SHP77 treated with DMSO at 0.1 percent for 48 hours (cell line): ENCODE measurements at regions not wholly inside any gene's neighbourhood (a gene's known extent, or its start where the extent isn't known, plus 50 kb on each side); places are given as distances from the start of the nearest gene placed in this dataset.
A peak's percentile ranks its signal among the peaks of the same experiment; 100 is the strongest.

ENCODE experiments used
- DNase-seq: peaks from one replicate; lab custom pipeline; 2025; lab: John Stamatoyannopoulos, UW

DNA sequence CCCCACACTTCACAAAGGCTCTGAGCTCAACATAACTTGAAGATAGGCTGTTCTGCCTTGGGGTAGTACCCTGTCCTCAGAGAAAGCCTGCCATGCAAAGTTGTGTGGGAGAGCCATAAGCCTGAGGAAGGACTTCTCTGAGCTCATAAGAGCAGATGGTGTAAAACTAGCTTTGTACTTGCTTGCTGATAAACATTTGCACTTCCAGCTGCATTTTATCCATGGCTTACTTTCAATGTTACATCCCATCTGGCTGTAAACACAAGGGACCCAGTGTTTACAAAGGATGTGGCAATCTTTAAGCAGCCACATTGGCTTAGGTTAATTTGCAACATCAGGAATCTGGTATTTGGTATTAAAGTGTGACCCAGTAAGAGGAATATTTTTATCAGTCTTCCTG is 258.1 kb downstream of the IPO8 start:
- DNase-seq = no peak

DNA sequence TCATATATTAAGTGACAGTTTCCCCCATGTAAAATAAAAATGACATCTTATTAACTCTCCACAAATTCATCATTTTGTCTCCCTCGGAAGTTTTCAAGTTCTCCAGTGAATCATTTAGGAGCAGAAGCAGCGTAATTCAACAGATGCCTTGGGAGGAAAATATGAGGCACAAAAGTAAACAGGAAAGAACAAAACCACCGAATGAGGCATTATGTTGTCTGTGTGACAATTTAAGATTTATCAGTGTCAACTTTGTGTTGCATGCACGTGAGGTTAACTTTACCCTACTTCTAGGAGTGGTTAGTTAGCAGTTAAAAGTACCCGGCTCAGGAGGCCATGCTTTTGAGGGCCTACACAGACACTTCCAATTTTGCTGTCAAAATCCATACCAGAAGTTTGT is 258.6 kb downstream of the IPO8 start:
- no peak for DNase-seq

GRCh38 chr12:30428098-30428497 is 267.6 kb downstream of the IPO8 start:
- no peak for DNase-seq

DNA sequence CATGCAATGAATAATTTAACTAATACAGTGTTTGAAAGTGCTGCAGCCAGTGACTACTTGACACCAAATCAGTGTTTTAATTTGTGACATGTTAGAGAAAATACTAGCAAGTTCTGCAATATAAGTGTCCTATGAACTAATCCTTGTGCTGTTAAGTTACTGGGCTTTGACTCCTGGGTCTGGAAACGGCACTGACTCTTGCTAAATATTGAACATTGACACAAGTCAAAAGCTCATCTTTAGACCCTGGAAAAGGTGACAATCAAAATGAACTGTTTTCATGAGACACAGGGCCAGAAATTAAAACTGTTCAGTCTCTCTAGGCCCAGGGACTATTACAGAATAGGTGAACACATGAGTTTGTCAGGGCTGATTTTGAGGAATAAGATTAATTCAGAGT is 268.1 kb downstream of the IPO8 start:
- no peak for DNase-seq

- no peak for DNase-seq
Measured at GRCh38 chr12:30425445-30425844, 270.2 kb downstream of the IPO8 start.

- DNase-seq = no peak
Measured at GRCh38 chr12:30423330-30423729, 272.3 kb downstream of the IPO8 start.

DNA sequence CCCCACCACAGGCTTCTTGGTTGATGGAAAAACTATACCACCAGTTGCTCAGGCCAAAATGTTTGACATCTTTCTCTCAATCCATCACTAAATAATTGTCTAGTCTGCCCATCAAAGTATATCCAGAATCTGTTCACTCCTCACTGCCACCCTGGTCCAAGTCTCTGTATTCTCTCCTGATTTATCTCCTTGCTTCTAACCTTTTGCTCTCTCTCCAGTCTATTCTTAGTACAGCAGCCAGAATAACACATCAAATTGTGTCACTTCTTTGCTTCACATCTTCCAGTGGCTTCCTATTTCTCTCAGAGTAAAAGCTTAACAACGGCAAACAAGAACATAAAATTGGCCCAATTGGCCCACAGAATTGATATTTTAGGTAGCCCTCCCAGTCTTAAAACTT is 272.8 kb downstream of the IPO8 start:
- DNase-seq = no peak

DNA sequence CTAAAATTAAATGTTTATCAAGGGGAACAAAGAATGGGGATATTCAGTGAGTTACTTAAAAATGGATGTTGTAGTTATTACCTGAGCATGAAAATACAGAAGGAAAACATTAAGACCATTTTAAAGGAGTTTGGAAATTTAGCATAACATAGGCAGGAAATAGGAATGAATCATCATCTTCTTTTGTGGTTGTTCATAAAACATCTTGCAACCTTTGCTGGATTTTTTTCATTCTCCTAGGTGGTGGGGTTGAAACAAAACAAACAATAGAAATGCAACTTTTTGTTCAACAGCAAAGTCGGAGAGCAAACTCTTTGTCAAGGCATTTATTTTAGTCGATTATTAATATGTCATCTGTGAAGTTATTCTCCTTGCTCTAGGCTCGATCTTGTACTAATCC is 275.1 kb downstream of the IPO8 start:
- no peak for DNase-seq

DNA sequence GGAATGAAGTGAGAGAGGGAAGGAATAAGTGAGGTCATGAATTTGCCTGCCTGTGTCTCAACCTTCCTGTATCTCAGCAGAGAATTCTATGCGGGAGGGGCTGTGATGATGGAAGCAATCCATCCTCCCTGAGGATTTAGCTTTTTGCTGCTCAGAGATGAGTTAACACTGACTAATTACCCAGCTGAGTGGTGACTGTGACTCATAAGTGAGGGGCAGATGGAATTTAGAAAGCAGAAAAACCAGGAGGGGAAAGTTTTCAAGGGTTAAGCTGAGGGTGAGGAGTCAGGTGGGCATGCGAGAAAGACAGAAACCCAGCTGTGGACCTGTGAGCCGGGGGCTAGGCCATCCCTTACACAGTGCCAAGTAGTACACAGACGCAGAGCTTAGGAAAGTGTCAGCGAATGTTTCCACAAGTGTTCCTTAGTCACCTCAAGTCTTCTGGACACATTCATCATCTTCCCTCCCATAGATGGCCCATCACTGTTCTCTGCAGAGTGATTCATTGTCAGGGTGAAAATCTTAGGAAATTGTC is 277.9 kb downstream of the IPO8 start:
- DNase-seq = no peak

GRCh38 chr12:30416631-30417030 is 279.0 kb downstream of the IPO8 start:
- DNase-seq = no peak

DNA sequence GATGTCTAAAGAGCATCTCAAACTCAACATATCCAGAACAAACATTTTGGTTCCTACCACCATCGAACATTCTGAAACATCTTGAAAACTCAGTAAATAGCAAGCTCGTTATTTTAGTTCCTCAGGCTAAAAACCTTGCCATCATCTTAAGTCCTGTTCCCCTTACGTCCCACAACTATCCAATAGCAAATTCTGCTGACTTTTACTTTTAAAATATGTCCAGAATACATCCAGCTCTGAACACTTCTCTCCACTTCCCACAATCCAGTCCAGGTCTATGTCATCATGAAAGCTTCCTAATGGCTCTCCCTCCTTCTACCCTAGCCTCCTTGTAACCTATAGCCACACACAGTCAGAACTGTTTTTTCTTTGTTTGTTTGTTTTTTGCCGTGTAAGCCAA is 279.9 kb downstream of the IPO8 start:
- no peak for DNase-seq

DNA sequence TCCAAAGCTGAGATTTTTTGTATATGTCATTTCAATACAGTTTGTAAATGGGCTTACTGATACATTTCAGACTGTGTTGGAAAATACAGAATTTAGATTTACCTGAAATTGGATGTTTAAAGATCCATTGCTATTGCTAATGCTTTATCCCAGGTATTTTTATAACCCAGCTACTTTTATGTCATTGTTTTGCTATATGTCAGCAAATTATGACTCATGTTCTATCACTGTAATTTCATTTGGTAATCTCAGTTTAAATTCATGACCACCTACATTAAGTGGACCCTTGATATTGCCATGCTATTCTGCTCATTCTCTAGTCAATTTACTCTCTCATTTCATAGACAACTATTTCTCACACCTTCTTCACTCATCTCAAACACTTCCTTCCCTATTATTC is 281.2 kb downstream of the IPO8 start:
- no peak for DNase-seq

GRCh38 chr12:30400349-30400748 is 295.3 kb downstream of the IPO8 start:
- no peak for DNase-seq

DNA sequence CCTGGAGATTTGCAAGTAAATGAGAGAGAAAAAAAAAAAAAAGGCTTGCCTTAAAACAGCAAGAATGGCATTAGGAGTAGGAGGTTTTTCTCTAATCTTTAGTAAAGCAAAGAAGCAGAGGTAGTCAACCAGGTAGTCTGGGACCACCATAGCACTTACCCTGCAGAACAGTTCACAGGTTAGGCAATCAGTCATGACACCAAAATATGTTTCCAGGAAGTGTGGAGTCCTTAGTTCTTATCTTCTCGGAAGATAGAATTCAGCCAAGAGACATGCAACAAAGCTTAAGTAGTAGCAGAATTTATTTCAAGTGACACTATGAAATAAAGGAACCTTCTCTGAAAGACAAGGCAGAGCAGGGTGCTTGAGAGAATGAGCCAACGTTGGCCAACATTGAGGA is 295.8 kb downstream of the IPO8 start:
- DNase-seq = no peak

DNA sequence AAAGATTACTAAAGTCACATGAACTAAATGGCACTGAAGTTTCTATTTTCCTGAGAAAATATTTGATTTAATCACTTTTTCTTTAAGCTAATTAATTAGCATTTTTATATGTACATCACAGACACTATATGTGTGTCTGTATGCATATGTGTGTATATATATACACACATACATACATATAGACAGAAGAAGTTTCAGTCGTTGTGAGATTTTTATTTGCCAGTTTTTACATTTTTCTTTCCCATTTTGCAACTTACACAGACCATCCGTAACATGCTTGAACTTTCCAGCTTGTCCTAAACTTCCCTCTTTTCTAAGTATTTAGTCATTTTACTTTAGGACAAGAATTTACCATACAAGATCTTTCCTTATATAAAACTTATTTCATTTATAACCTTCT is 299.1 kb downstream of the IPO8 start:
- DNase-seq = no peak

GRCh38 chr12:30395190-30395589 is 300.5 kb downstream of the IPO8 start:
- no peak for DNase-seq

DNA sequence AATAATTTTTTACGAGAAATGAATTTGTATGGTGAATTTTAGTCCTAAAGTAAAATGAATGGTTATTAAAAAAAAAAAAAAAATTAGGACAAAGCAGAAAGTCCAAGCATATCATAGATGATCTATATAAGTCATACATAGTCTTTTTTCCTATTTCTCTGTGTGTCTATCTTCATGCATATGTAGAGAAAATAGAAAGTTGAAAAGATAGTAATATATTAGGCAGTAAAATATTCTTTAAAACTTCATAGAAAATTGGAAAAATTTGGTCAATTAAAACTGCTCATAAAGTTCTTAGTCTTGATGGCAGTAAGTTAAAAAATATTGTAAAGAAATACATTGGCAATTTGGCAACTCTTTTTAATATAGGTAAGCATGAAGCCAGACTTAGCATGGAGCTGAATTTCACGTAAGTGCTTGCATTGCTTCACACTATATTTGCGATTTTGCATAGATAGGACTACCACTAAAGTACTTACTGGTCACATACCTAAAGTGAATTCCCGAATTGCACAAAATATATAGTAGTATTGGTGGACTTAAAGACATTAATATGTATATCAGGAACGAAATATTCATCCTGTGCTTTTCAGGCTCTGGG is 303.8 kb downstream of the IPO8 start:
- no peak for DNase-seq

DNA sequence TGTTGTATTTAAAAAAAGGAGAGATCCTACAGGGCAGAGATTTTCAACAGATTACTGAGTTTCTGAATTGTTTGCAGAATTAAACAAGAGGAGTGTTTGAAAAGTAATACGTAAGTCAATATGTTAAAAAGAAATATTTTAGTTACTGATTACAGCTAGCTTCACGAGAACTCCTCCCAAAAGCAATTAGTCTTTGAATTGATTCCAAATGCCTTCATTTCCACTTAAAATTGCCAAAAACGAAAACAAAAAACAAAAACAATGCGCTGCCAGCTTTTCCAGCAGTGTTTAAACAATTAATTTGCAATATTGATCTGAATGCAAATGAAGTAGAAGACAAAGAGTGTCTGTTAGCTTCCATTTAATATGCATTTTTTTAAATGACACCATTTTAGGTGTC is 310.0 kb downstream of the IPO8 start:
- DNase-seq = no peak

- DNase-seq = no peak
Measured at GRCh38 chr12:30384976-30385375, 310.7 kb downstream of the IPO8 start.

DNA sequence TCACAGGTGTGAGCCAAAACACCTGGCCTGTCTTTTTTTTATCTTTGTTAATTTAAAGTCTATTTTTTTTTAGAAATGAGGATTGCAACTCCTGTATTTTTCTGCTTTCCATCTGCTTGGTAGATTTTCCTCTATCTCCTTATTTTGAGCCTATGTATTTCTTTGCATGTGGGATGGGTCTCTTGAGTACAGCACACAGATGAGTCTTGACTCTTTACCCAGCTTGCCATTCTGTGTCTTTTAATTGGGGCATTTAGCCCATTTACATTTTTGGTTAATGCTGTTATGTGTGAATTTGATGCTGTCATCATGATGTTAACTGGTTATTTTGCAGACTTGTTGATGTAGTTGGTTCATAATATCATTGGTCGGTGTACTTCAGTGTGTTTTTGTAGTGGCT is 317.4 kb downstream of the IPO8 start:
- DNase-seq = no peak

DNA sequence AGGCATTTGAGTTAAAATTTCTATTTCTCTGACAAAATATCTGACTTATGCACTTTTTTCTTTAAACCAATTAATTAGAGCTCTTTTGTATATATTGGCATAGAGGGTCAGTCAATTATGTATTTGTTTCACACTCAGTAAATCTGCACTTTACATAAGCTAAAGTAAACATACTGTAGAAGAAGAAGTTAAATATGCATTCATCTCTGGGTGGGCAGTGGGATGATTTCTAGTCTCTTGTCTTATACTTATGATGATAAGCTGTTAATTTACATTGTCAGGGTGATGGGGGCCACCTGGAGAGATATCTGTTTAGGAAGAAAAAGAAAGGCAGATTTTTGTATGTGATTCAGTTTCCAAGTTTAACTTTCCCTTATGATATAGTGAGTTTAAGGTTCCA is 330.8 kb downstream of the IPO8 start:
- DNase-seq = no peak

DNA sequence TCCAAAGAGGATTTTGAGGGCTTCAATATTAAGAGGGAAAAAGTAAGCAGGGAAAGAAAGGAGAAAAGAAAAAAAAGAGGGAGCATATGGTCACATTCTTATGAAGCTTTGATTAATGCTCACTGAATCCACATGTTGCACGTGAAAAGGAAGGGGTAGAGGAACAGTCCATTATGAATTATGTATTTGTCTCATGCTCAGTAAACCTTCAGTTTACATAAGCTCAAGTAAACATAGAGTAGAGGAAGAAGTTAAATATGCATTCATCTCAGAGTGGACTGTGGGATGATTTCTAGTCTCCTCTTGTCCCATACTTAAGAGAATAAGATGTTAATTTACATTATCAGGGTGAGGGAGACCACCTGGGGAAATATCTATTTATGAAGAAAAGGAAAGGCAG is 334.5 kb downstream of the IPO8 start:
- DNase-seq = peak; percentile 26

GRCh38 chr12:30358671-30359070 is 337.0 kb downstream of the IPO8 start:
- no peak for DNase-seq

- DNase-seq = no peak
Measured at GRCh38 chr12:30357766-30358490, 337.7 kb downstream of the IPO8 start.
